GM19099 (cell line): ENCODE measurements at regions not wholly inside any gene's neighbourhood (a gene's known extent, or its start where the extent isn't known, plus 50 kb on each side); places are given as distances from the start of the nearest gene placed in this dataset.

Source experiments
- POLR2A ChIP-seq: IDR thresholded peaks from 3 replicates; pipeline ENCODE4 v1.6.1; 2011; ENCODE audit warnings: low read depth; ENCODE audit not compliant: insufficient read length; ENCODE audit errors: extremely low read depth

- no peak for TF ChIP-seq POLR2A
These were observed 700.4 kb upstream of the SLC8A1 start for GRCh38 chr2:41152318-41152717.

- TF ChIP-seq POLR2A = no peak
These were observed 708.5 kb upstream of the SLC8A1 start for GRCh38 chr2:41160439-41160838.

GRCh38 chr2:41167014-41167413 lies 715.1 kb upstream of the SLC8A1 start:
- no peak for TF ChIP-seq POLR2A

- TF ChIP-seq POLR2A = no peak
These were observed 717.9 kb upstream of the SLC8A1 start for GRCh38 chr2:41169744-41170143.

GRCh38 chr2:41170589-41170988 lies 718.7 kb upstream of the SLC8A1 start:
- TF ChIP-seq POLR2A = no peak

- no peak for TF ChIP-seq POLR2A
These were observed 728.5 kb upstream of the SLC8A1 start for GRCh38 chr2:41180387-41180786.

GRCh38 chr2:41182961-41183360 lies 731.1 kb upstream of the SLC8A1 start:
- TF ChIP-seq POLR2A = no peak

- TF ChIP-seq POLR2A = no peak
These were observed 735.7 kb upstream of the SLC8A1 start for GRCh38 chr2:41187376-41188122.

GRCh38 chr2:41194230-41194629 lies 742.3 kb upstream of the SLC8A1 start:
- no peak for TF ChIP-seq POLR2A

GRCh38 chr2:41197781-41198180 lies 745.9 kb upstream of the SLC8A1 start:
- TF ChIP-seq POLR2A = no peak

GRCh38 chr2:41199334-41199733 lies 747.4 kb upstream of the SLC8A1 start:
- no peak for TF ChIP-seq POLR2A

- TF ChIP-seq POLR2A = no peak
These were observed 752.4 kb upstream of the SLC8A1 start for GRCh38 chr2:41204315-41204714.

- no peak for TF ChIP-seq POLR2A
These were observed 754.1 kb upstream of the SLC8A1 start for GRCh38 chr2:41206004-41206403.

GRCh38 chr2:41207578-41207977 lies 755.7 kb upstream of the SLC8A1 start:
- no peak for TF ChIP-seq POLR2A

- no peak for TF ChIP-seq POLR2A
These were observed 765.1 kb upstream of the SLC8A1 start for GRCh38 chr2:41216978-41217377.

GRCh38 chr2:41222593-41222992 lies 770.7 kb upstream of the SLC8A1 start:
- no peak for TF ChIP-seq POLR2A

GRCh38 chr2:41234093-41234492 lies 782.2 kb upstream of the SLC8A1 start:
- TF ChIP-seq POLR2A = no peak
